ENCODE measurements at regions not wholly inside any gene's neighbourhood (a gene's known extent, or its start where the extent isn't known, plus 50 kb on each side); places are given as distances from the start of the nearest gene placed in this dataset.

GRCh38 chrX:102067966-102068723, 57.3 kb upstream of the TCEAL2 start:
- DNase-seq, result peak; percentile 51
- in situ Hi-C loops (cut with MboI; ENCODE audit: low pct_unique_long_range_greater_than_20kb, low sequenced_read_pairs), result no loop called here

- peak; percentile 14 for DNase-seq
- in situ Hi-C loops (cut with MboI; ENCODE audit: low pct_unique_long_range_greater_than_20kb, low sequenced_read_pairs), result no loop called here
Measured at GRCh38 chrX:102063445-102064074, 61.9 kb upstream of the TCEAL2 start.

DNA sequence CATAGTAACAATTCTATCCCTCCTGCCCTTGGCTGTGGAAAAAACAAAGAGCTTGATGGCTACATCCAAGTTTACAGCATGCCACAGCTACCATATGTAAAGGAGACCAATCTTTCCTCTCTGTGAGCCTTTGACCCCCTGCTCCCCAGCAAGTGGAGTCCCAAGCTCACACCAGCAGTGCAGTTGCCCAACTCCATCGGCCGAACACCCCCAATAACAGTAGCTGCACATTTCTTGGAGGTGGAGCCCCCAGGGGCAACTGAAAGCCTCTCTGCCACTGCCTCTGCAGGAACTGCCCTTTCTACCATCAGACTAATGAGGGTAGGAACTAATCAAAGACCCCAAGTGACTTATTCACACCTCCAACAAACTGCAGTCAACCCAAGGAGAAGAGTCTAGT, 81.0 kb upstream of the TCEAL2 start:
- DNase-seq, result no peak
- in situ Hi-C loops (cut with MboI; ENCODE audit: low pct_unique_long_range_greater_than_20kb, low sequenced_read_pairs), result no loop called here

GRCh38 chrX:102043380-102043779, 82.1 kb upstream of the TCEAL2 start:
- DNase-seq, result no peak
- in situ Hi-C loops (cut with MboI; ENCODE audit: low pct_unique_long_range_greater_than_20kb, low sequenced_read_pairs), result no loop called here

GRCh38 chrX:102042372-102043325, 82.8 kb upstream of the TCEAL2 start:
- no peak for DNase-seq
- in situ Hi-C loops (cut with MboI; ENCODE audit: low pct_unique_long_range_greater_than_20kb, low sequenced_read_pairs), result no loop called here

DNA sequence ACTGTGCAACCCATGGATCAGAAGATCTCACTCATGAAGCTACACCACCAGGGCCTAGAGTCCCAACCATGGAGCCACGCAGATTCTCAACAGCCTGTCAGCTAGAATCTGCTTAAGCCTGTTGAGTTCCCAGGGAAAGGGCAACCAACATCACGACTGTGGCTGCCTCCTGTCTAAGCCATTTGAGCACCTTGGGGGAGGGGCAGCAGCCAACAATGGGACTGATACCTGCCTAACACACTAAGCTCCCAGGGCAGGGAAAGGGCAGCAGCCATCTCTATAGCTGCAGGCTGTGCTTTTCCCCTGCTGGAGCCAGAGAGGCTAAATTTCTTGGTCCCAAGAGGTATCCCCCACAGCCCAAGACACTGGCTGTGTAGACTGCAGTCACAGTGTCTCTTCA, 96.5 kb upstream of the TCEAL2 start:
- DNase-seq, result no peak
- in situ Hi-C loops (cut with MboI; ENCODE audit: low pct_unique_long_range_greater_than_20kb, low sequenced_read_pairs), result no loop called here

GRCh38 chrX:102018208-102018607, 86.4 kb upstream of the ZMAT1 start:
- DNase-seq, result no peak
- in situ Hi-C loops (cut with MboI; ENCODE audit: low pct_unique_long_range_greater_than_20kb, low sequenced_read_pairs), result no loop called here

GRCh38 chrX:102008901-102009300, 77.1 kb upstream of the ZMAT1 start:
- in situ Hi-C loops (cut with MboI; ENCODE audit: low pct_unique_long_range_greater_than_20kb, low sequenced_read_pairs), result no loop called here
- no peak for DNase-seq

DNA sequence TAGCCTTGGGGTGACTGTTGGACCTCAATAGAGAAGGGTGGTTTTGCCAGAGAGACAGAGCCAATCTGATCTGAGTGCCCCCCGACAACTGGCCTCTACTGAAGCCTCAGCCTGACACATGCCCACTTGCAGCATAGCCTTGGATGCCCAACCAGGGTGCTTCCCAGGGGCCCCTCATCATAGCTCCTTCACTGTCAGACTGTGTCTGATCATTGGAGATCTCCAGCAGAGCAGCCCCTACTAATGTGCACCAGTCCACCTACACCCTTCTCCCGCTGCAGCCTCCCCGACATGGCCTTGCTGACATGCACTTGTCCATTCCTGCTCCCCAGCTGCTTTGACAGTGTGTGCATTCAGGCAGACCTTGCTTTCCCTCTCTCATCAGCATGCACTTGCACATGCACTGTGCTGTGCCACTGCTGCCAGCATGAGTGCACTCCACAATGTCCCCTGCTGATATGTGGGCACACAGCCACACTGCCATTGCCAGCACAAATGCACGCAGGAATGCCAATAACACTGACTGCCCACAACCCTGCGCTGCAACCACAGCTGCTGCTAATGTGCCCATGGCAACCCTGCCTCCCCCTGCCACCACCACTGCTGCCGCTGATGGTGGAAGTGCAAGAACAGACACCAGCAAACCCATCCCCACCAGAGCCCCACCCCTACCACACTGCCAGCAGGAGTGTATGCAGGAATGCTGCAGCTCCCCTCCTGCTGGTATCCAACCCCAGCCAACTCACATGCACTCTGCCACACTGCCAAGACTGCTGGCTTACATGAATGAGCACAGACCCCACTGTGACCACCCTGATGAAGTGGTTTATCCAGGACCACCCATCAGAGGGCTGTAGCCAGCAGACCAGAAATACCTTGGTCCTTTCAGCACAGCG, 68.1 kb upstream of the ZMAT1 start:
- in situ Hi-C loops (cut with MboI; ENCODE audit: low pct_unique_long_range_greater_than_20kb, low sequenced_read_pairs), result no loop called here
- no peak for DNase-seq

DNA sequence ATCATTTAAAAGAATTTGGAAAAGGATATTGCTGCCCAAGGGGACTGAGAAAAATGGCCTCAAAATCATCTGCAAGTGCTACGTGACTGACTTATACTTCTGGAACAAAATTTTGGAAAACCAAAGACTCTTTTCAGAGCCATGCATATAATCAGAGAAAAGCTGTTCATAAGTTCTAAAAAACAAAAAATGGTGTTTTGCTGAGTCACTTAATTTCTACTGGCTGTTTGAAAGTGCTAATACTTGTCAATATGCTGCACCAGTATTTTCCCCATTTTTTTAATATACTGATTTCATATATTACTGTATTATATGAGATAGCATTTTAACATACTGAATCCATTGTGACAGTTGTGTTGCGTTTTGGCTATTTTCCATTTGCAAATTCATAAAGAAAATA, 61.5 kb upstream of the ZMAT1 start:
- in situ Hi-C loops (cut with MboI; ENCODE audit: low pct_unique_long_range_greater_than_20kb, low sequenced_read_pairs), result no loop called here
- no peak for DNase-seq

DNA sequence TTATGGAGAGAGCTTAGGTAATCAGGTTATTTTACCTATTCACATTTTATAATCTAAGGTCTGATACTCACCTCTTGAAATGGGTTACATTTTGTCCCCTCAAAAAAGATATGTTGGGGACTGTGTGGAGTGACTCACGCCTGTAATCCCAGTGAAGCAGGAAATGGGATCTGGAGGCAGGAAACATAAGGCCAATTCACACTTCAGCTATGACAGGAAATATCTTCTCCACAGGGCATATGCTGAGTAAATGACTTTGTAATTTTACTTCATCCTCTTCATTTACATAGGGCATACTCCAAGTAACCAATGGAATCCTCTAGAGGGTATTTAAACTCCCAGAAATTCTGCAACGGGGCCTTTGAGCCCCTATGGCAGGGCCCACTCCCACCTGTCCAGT, 54.8 kb upstream of the ZMAT1 start:
- DNase-seq, result peak; percentile 2
- in situ Hi-C loops (cut with MboI; ENCODE audit: low pct_unique_long_range_greater_than_20kb, low sequenced_read_pairs), result no loop called here

All from KBM-7 (cell line).